HCT116 (cell line): ENCODE measurements at regions not wholly inside any gene's neighbourhood (a gene's known extent, or its start where the extent isn't known, plus 50 kb on each side); places are given as distances from the start of the nearest gene placed in this dataset.

Source experiments
- ATAC-seq: fragments of 200-7000 bp; cut with Tn5 transposase; 2 replicates; pipeline ENCODE4 v1.9.1; 2020; ENCODE audit warnings: mild to moderate bottlenecking, moderate library complexity
- BruUV-seq: library from RNA; stranded (reverse); fragments of 400-500 nt; replicated peaks from 2 replicates; lab custom pipeline; 2021; lab: Mats Ljungman, UMichigan
- CTCF ChIA-PET: fragments of 300-600 bp; sonication (Branson Sonifier 250); formaldehyde crosslinking; loops from one replicate; lab custom pipeline; 2021; ENCODE audit warnings: antibody characterized with exemption; lab: Charles Lee
- POLR2A ChIA-PET: fragments of 300-600, 350-600 bp; sonication (Branson Sonifier 250); formaldehyde crosslinking; loops from one replicate; lab custom pipeline; 2021; ENCODE audit warnings: antibody characterized with exemption; lab: Charles Lee
- RAD21 ChIA-PET, 2 experiments: fragments of 300-600 bp; sonication (Branson Sonifier 250); formaldehyde crosslinking; loops; one replicate each; lab custom pipeline; 2023; ENCODE audit warnings: low total read pairs in 2 of 2; ENCODE audit not compliant: uncharacterized antibody in 2 of 2, unreplicated experiment in 2 of 2, low non-redundant PET in 1 of 2; lab: Charles Lee
- DNase-seq: peaks from one replicate; pipeline ENCODE4 v3.0.0-alpha.2; 2010; ENCODE audit warnings: low read depth, low spot score
- H2AFZ ChIP-seq: fragments of 200-600 bp; shearing (Covaris generic), sonication (generic); 2 replicates; pipeline ENCODE4 v1.6.1; 2017; ENCODE audit warnings: low read depth, mixed run types, mixed read lengths, antibody characterized with exemption, low read length; ENCODE audit not compliant: poor library complexity, severe bottlenecking
- H3K27ac ChIP-seq: 2 replicates; pipeline ENCODE4 v1.5.1; 2012; ENCODE audit warnings: low read depth, low read length
- H3K27me3 ChIP-seq: fragments of 200-600 bp; sonication (generic); 2 replicates; pipeline ENCODE4 v1.6.1; 2016; ENCODE audit warnings: mixed run types, low read length, mixed read lengths; ENCODE audit not compliant: insufficient read depth
- H3K36me3 ChIP-seq, 2 experiments: fragments of 200-500 bp in 1 of 2; fragments of 200-600 bp in 1 of 2; sonication (Bioruptor generic) in 1 of 2; sonication (generic) in 1 of 2; 2 replicates each; pipeline versions ENCODE4 v1.5.1 to v1.6.1; 2014 to 2016; ENCODE audit warnings: low read length in 2 of 2, inconsistent platforms in 1 of 2, mixed read lengths in 1 of 2, mixed run types in 1 of 2; ENCODE audit not compliant: insufficient read depth in 2 of 2, control insufficient read depth in 1 of 2
- H3K4me1 ChIP-seq, 2 experiments: fragments of 200-600 bp in 1 of 2; sonication (generic) in 1 of 2; 2 replicates each; pipeline versions ENCODE4 v1.5.1 to v1.6.1; 2012 to 2017; ENCODE audit warnings: low read length in 2 of 2, inconsistent platforms in 1 of 2, mild to moderate bottlenecking in 1 of 2, mixed read lengths in 1 of 2, mixed run types in 1 of 2, moderate library complexity in 1 of 2; ENCODE audit not compliant: insufficient read depth in 2 of 2, control insufficient read depth in 1 of 2
- H3K4me2 ChIP-seq: fragments of 200-600 bp; sonication (generic); 2 replicates; pipeline ENCODE4 v1.6.1; 2017; ENCODE audit warnings: mixed run types, low read length, mixed read lengths
- H3K4me3 ChIP-seq, 2 experiments: fragments of 200-600 bp in 1 of 2; sonication (generic) in 1 of 2; replicated peaks in 1 of 2; 2 replicates each; pipeline ENCODE4 v1.5.1; 2011 to 2016; ENCODE audit warnings: low read length in 2 of 2, control low read depth in 1 of 2, low read depth in 1 of 2, mild to moderate bottlenecking in 1 of 2, mixed read lengths in 1 of 2, mixed run types in 1 of 2
- H3K79me2 ChIP-seq: fragments of 200-600 bp; sonication (generic); 2 replicates; pipeline ENCODE4 v1.6.1; 2017; ENCODE audit warnings: mild to moderate bottlenecking, mixed run types, low read length, moderate library complexity, mixed read lengths; ENCODE audit not compliant: insufficient read depth
- H3K9ac ChIP-seq: fragments of 200-600 bp; sonication (generic); 2 replicates; pipeline ENCODE4 v1.6.1; 2016; ENCODE audit warnings: low read length, mixed read lengths
- H3K9me2 ChIP-seq: fragments of 200-600 bp; sonication (generic), shearing (Covaris generic); 2 replicates; pipeline ENCODE4 v1.6.1; 2017; ENCODE audit warnings: mixed run types, mild to moderate bottlenecking, moderate library complexity; ENCODE audit not compliant: insufficient read depth
- H3K9me3 ChIP-seq, 2 experiments: fragments of 200-500 bp in 1 of 2; fragments of 200-600 bp in 1 of 2; sonication (Bioruptor generic) in 1 of 2; sonication (generic) in 1 of 2; 2 replicates each; pipeline ENCODE4 v1.6.1; 2014 to 2017; ENCODE audit warnings: low read length in 2 of 2, mixed read lengths in 2 of 2, inconsistent platforms in 1 of 2, low read depth in 1 of 2, mild to moderate bottlenecking in 1 of 2, mixed run types in 1 of 2, moderate library complexity in 1 of 2; ENCODE audit not compliant: control insufficient read depth in 1 of 2, insufficient read depth in 1 of 2
- H4K20me1 ChIP-seq: fragments of 200-600 bp; sonication (generic), shearing (Covaris generic); 2 replicates; pipeline ENCODE4 v1.6.1; 2017; ENCODE audit warnings: mixed run types, mild to moderate bottlenecking, moderate library complexity; ENCODE audit not compliant: insufficient read depth
- CBX3 ChIP-seq: IDR thresholded peaks from 2 replicates; pipeline ENCODE4 v1.6.1; 2012; ENCODE audit warnings: low read depth
- EGR1 ChIP-seq: IDR thresholded peaks from 2 replicates; pipeline ENCODE4 v1.6.1; 2012; ENCODE audit warnings: low read depth
- YY1 ChIP-seq: IDR thresholded peaks from 2 replicates; pipeline ENCODE4 v1.6.1; 2011; ENCODE audit warnings: low read length, low read depth, moderate library complexity, mild to moderate bottlenecking; ENCODE audit not compliant: insufficient replicate concordance; ENCODE audit errors: extremely low read depth
- ZFX ChIP-seq: fragments of 450-650 bp; IDR thresholded peaks from 2 replicates; pipeline ENCODE4 v1.6.1; 2017
- intact Hi-C: fragments of 100-400 bp; cut with micrococcal nuclease; formaldehyde crosslinking; loops from 2 replicates; pipeline ENCODE4 v1.10.0; 2022
- TF ChIP-seq, protein P1 (sequence below): IDR thresholded peaks from 2 replicates; pipeline ENCODE4 v1.6.1; 2011; ENCODE audit warnings: mild to moderate bottlenecking, low read length, moderate library complexity; ENCODE audit not compliant: insufficient replicate concordance; ENCODE audit errors: extremely low read depth
- TF ChIP-seq, protein P2 (sequence below), 3 experiments: fragments of 200-600 bp in 1 of 3; sonication (generic) in 1 of 3; IDR thresholded peaks in 2 of 3; conservative IDR thresholded peaks in 1 of 3; 2 replicates each; pipeline ENCODE4 v1.5.1; 2012 to 2017; ENCODE audit warnings: low read depth in 2 of 3, low read length in 2 of 3, antibody characterized with exemption in 1 of 3, borderline replicate concordance in 1 of 3, control low read depth in 1 of 3, mild to moderate bottlenecking in 1 of 3, mixed read lengths in 1 of 3, mixed run types in 1 of 3, moderate library complexity in 1 of 3; ENCODE audit not compliant: insufficient read depth in 1 of 3

DNA sequence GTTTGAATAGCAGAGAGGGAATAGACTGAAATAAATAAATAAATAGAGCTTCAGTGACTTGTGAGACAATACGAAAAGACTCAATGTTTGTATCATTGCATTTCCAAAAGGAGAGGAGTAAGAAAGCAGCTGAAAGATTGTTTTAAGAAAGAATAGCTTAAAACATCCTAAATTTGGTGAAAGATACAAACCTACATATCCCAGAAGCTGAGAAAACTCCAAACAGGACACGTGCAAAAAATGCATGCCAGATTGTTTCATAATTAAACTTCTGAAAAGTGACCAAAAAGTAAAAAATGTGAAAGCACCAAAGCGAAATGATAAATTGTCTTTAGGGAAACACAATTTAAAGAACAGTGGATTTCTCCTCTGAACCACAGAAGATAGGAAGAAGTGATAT, 711.0 kb downstream of the AACS start (continued):
- TF ChIP-seq, protein P1, sequence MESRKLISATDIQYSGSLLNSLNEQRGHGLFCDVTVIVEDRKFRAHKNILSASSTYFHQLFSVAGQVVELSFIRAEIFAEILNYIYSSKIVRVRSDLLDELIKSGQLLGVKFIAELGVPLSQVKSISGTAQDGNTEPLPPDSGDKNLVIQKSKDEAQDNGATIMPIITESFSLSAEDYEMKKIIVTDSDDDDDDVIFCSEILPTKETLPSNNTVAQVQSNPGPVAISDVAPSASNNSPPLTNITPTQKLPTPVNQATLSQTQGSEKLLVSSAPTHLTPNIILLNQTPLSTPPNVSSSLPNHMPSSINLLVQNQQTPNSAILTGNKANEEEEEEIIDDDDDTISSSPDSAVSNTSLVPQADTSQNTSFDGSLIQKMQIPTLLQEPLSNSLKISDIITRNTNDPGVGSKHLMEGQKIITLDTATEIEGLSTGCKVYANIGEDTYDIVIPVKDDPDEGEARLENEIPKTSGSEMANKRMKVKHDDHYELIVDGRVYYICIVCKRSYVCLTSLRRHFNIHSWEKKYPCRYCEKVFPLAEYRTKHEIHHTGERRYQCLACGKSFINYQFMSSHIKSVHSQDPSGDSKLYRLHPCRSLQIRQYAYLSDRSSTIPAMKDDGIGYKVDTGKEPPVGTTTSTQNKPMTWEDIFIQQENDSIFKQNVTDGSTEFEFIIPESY = no peak
- TF ChIP-seq ZFX (no peak), YY1 (no peak), EGR1 (no peak)
- TF ChIP-seq, protein P2, sequence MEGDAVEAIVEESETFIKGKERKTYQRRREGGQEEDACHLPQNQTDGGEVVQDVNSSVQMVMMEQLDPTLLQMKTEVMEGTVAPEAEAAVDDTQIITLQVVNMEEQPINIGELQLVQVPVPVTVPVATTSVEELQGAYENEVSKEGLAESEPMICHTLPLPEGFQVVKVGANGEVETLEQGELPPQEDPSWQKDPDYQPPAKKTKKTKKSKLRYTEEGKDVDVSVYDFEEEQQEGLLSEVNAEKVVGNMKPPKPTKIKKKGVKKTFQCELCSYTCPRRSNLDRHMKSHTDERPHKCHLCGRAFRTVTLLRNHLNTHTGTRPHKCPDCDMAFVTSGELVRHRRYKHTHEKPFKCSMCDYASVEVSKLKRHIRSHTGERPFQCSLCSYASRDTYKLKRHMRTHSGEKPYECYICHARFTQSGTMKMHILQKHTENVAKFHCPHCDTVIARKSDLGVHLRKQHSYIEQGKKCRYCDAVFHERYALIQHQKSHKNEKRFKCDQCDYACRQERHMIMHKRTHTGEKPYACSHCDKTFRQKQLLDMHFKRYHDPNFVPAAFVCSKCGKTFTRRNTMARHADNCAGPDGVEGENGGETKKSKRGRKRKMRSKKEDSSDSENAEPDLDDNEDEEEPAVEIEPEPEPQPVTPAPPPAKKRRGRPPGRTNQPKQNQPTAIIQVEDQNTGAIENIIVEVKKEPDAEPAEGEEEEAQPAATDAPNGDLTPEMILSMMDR (IDR thresholded peaks at IDR 0.05 in 2 of 3, conservative IDR thresholded peaks at IDR 0.05 in 1 of 3; ENCODE audit: borderline replicate concordance in 1 of 3, insufficient read depth in 1 of 3, low read depth in 2 of 3, low read length in 2 of 3) = no peak

DNA sequence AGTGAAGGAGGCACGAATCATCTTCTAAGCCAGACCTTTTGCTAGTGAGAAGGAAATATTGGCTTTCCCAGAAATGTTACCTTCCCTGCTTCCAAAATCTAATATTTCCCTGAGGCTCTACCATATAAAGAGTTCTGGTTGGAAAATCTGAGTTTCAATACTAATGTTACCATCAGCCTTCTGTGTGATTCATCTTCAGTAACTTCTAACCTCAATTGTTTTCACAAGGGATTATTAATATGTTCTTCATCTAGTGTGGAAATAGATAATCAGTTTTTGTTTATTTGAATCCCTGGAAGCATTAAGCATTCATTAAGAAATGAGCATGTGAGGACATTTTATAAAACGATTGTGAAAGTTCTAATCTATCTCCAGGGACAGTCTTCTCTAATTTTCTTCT, 720.9 kb downstream of the AACS start:
- H3K27ac ChIP-seq = no peak overlapping the region
- H3K36me3 ChIP-seq = no peaks in the 10 kb centered on the region
- no peaks in the 10 kb centered on the region for H4K20me1 ChIP-seq
- ChIA-PET CTCF (no interaction called here), RAD21 (no interaction called here), POLR2A (no interaction called here)
- TF ChIP-seq CBX3 = no peak
- intact Hi-C loops = no loop called here
- no peaks in the 10 kb centered on the region for H3K9me2 ChIP-seq
- H3K9me3 ChIP-seq = peaks cover 0 to 12% of the 10 kb centered on the region in 2 experiments; a peak in 2 of 4 replicates
- H2AFZ ChIP-seq = no peak overlapping the region
- no peaks in the 10 kb centered on the region for H3K4me1 ChIP-seq
- no peak overlapping the region for H3K4me2 ChIP-seq
- no peaks in the 10 kb centered on the region for H3K79me2 ChIP-seq
- no peak overlapping the region for H3K4me3 ChIP-seq
- no TSS peak for BruUV-seq
- no peaks in the 10 kb centered on the region for H3K27me3 ChIP-seq
- no peak overlapping the region for H3K9ac ChIP-seq
- ATAC-seq (no peak), DNase-seq (no peak)
